NOMO-1 treated with DMSO at 0.1 percent for 48 hours (cell line): ENCODE measurements at regions not wholly inside any gene's neighbourhood (a gene's known extent, or its start where the extent isn't known, plus 50 kb on each side); places are given as distances from the start of the nearest gene placed in this dataset.
A peak's percentile ranks its signal among the peaks of the same experiment; 100 is the strongest.

Experiments
- DNase-seq: peaks from one replicate; lab custom pipeline; 2025; ENCODE audit not compliant: unreplicated experiment; lab: John Stamatoyannopoulos, UW

- no peak for DNase-seq
Measured at GRCh38 chr2:157125685-157126084, 131.8 kb upstream of the GALNT5 start.

- no peak for DNase-seq
Measured at GRCh38 chr2:157127249-157128012, 130.1 kb upstream of the GALNT5 start.

GRCh38 chr2:157143901-157144300 lies 113.6 kb upstream of the GALNT5 start:
- DNase-seq = no peak

- no peak for DNase-seq
Measured at GRCh38 chr2:157149270-157149669, 108.2 kb upstream of the GALNT5 start.

GRCh38 chr2:157150747-157151146 lies 106.8 kb upstream of the GALNT5 start:
- DNase-seq = peak; percentile 85

- DNase-seq = no peak
Measured at GRCh38 chr2:157152362-157152761, 105.1 kb upstream of the GALNT5 start.

- no peak for DNase-seq
Measured at GRCh38 chr2:157155992-157156391, 101.5 kb upstream of the GALNT5 start.

GRCh38 chr2:157158111-157158510 lies 99.4 kb upstream of the GALNT5 start:
- peak; percentile 47 for DNase-seq

- no peak for DNase-seq
Measured at GRCh38 chr2:157159221-157159934, 98.1 kb upstream of the GALNT5 start.

- no peak for DNase-seq
Measured at GRCh38 chr2:157160111-157160510, 97.4 kb upstream of the GALNT5 start.

- DNase-seq = no peak
Measured at GRCh38 chr2:157164370-157164769, 93.1 kb upstream of the GALNT5 start.

- DNase-seq = no peak
Measured at GRCh38 chr2:157164891-157165290, 92.6 kb upstream of the GALNT5 start.

GRCh38 chr2:157168501-157168900 lies 89.0 kb upstream of the GALNT5 start:
- no peak for DNase-seq

GRCh38 chr2:157169889-157170288 lies 87.6 kb upstream of the GALNT5 start:
- peak; percentile 13 for DNase-seq

- DNase-seq = no peak
Measured at GRCh38 chr2:157170299-157170698, 87.2 kb upstream of the GALNT5 start.

- no peak for DNase-seq
Measured at GRCh38 chr2:157172239-157172638, 85.3 kb upstream of the GALNT5 start.

- DNase-seq = no peak
Measured at GRCh38 chr2:157172866-157173578, 84.5 kb upstream of the GALNT5 start.

- DNase-seq = peak; percentile 21
Measured at GRCh38 chr2:157173740-157174184, 83.7 kb upstream of the GALNT5 start.

GRCh38 chr2:157174321-157174720 lies 83.2 kb upstream of the GALNT5 start:
- no peak for DNase-seq

GRCh38 chr2:157176602-157177001 lies 80.9 kb upstream of the GALNT5 start:
- DNase-seq = no peak

GRCh38 chr2:157178874-157179273 lies 78.6 kb upstream of the GALNT5 start:
- DNase-seq = peak; percentile 57
